ENCODE measurements at regions not wholly inside any gene's neighbourhood (a gene's known extent, or its start where the extent isn't known, plus 50 kb on each side); places are given as distances from the start of the nearest gene placed in this dataset.

- Histone ChIP-seq H3K4me3 (no peak overlapping the region), H3K36me3 (no peaks in the 10 kb centered on the region), H3K4me1 (no peaks in the 10 kb centered on the region), H3K27me3 (no peaks in the 10 kb centered on the region), H3K27ac (no peak overlapping the region), H3K9me3 (no peaks in the 10 kb centered on the region)
- no peak for DNase-seq
- in situ Hi-C loops (cut with MboI; ENCODE audit: low pct_ligation_motif_present in 1 of 4, low pct_unique_long_range_greater_than_20kb in 1 of 4, low sequenced_read_pairs in 3 of 4): no loop called here
- WGBS, 2 donors (ENCODE audit: low coverage in 1 of 2): 95 to 100% methylated on average over 1 of the region's 1 CpG
- no peak for TF ChIP-seq EP300 (IDR thresholded peaks at IDR 0.05; ENCODE audit: low read depth)
- TF ChIP-seq POLR2A (IDR thresholded peaks at IDR 0.05): no peak
- TF ChIP-seq POLR2AphosphoS5 (IDR thresholded peaks at IDR 0.05): no peak
- intact Hi-C loops (cut with DNase I; ENCODE audit: low total_unique reads): no loop called here
Measured at GRCh38 chr2:173763641-173764040, 201.5 kb downstream of the SP3 start.

GRCh38 chr2:173764094-173764493, 201.1 kb downstream of the SP3 start:
- no peaks in the 10 kb centered on the region for H3K36me3 ChIP-seq
- WGBS, 2 donors (ENCODE audit: low coverage in 1 of 2): 65 to 86% methylated on average over 5 to 6 of the region's 6 CpGs
- in situ Hi-C loops (cut with MboI; ENCODE audit: low pct_ligation_motif_present in 1 of 4, low pct_unique_long_range_greater_than_20kb in 1 of 4, low sequenced_read_pairs in 3 of 4): no loop called here

GRCh38 chr2:173766537-173767289, 198.5 kb downstream of the SP3 start:
- intact Hi-C loops (cut with DNase I; ENCODE audit: low total_unique reads) (no loop called here), in situ Hi-C loops (cut with MboI; ENCODE audit: low pct_ligation_motif_present in 1 of 4, low pct_unique_long_range_greater_than_20kb in 1 of 4, low sequenced_read_pairs in 3 of 4) (no loop called here)
- Histone ChIP-seq H3K9me3 (no peaks in the 10 kb centered on the region), H3K4me1 (no peaks in the 10 kb centered on the region), H3K27ac (no peak overlapping the region), H3K4me3 (no peak overlapping the region), H3K27me3 (no peaks in the 10 kb centered on the region), H3K36me3 (no peaks in the 10 kb centered on the region)
- DNase-seq: no peak
- 72 to 84% methylated on average over 6 to 8 of the region's 8 CpGs for WGBS, 2 donors (ENCODE audit: low coverage in 1 of 2)
- no peak for TF ChIP-seq POLR2A (IDR thresholded peaks at IDR 0.05)
- TF ChIP-seq POLR2AphosphoS5 (IDR thresholded peaks at IDR 0.05): no peak

More at GRCh38 chr2:173764094-173764493, 201.1 kb downstream of the SP3 start:
- Histone ChIP-seq H3K9me3 (no peaks in the 10 kb centered on the region), H3K27me3 (no peaks in the 10 kb centered on the region), H3K27ac (no peak overlapping the region), H3K4me3 (no peak overlapping the region), H3K4me1 (no peaks in the 10 kb centered on the region)
- no peak for DNase-seq
- intact Hi-C loops (cut with DNase I; ENCODE audit: low total_unique reads): no loop called here
- TF ChIP-seq EP300 (IDR thresholded peaks at IDR 0.05; ENCODE audit: low read depth): no peak
- TF ChIP-seq POLR2AphosphoS5 (IDR thresholded peaks at IDR 0.05): no peak
- no peak for TF ChIP-seq POLR2A (IDR thresholded peaks at IDR 0.05)
- no peak for TF ChIP-seq CTCF (IDR thresholded peaks at IDR 0.05)

- intact Hi-C loops (cut with DNase I; ENCODE audit: low total_unique reads) (no loop called here), in situ Hi-C loops (cut with MboI; ENCODE audit: low pct_ligation_motif_present in 1 of 4, low pct_unique_long_range_greater_than_20kb in 1 of 4, low sequenced_read_pairs in 3 of 4) (no loop called here)
- TF ChIP-seq POLR2AphosphoS5 (IDR thresholded peaks at IDR 0.05) (no peak), EP300 (IDR thresholded peaks at IDR 0.05; ENCODE audit: low read depth) (no peak), POLR2A (IDR thresholded peaks at IDR 0.05) (no peak), CTCF (IDR thresholded peaks at IDR 0.05) (no peak)
- no peaks in the 10 kb centered on the region for H3K4me1 ChIP-seq
- no peaks in the 10 kb centered on the region for H3K36me3 ChIP-seq
- H3K27ac ChIP-seq: no peak overlapping the region
- H3K9me3 ChIP-seq: no peaks in the 10 kb centered on the region
- 92 to 100% methylated on average over 3 to 5 of the region's 5 CpGs for WGBS, 2 donors (ENCODE audit: low coverage in 1 of 2)
- H3K27me3 ChIP-seq: no peaks in the 10 kb centered on the region
- DNase-seq: no peak
- no peak overlapping the region for H3K4me3 ChIP-seq
Measured at GRCh38 chr2:173770947-173771678, 194.1 kb downstream of the SP3 start.

GRCh38 chr2:173772205-173772604, 193.0 kb downstream of the SP3 start:
- Histone ChIP-seq H3K36me3 (no peaks in the 10 kb centered on the region), H3K4me3 (no peak overlapping the region), H3K27ac (no peak overlapping the region), H3K9me3 (no peaks in the 10 kb centered on the region), H3K4me1 (no peaks in the 10 kb centered on the region), H3K27me3 (no peaks in the 10 kb centered on the region)
- no peak for TF ChIP-seq EP300 (IDR thresholded peaks at IDR 0.05; ENCODE audit: low read depth)
- no peak for TF ChIP-seq POLR2AphosphoS5 (IDR thresholded peaks at IDR 0.05)
- no peak for TF ChIP-seq CTCF (IDR thresholded peaks at IDR 0.05)
- TF ChIP-seq POLR2A (IDR thresholded peaks at IDR 0.05): no peak
- intact Hi-C loops (cut with DNase I; ENCODE audit: low total_unique reads): no loop called here
- no peak for DNase-seq
- 79 to 82% methylated on average over 2 to 3 of the region's 3 CpGs for WGBS, 2 donors (ENCODE audit: low coverage in 1 of 2)
- in situ Hi-C loops (cut with MboI; ENCODE audit: low pct_ligation_motif_present in 1 of 4, low pct_unique_long_range_greater_than_20kb in 1 of 4, low sequenced_read_pairs in 3 of 4): no loop called here

Data from transverse colon (tissue), 4 donors.